HG03045 (cell line): ENCODE measurements at regions not wholly inside any gene's neighbourhood (a gene's known extent, or its start where the extent isn't known, plus 50 kb on each side); places are given as distances from the start of the nearest gene placed in this dataset.
"Not testable (repeated sequence)": the region's sequence is repeated elsewhere in the genome, so short reads cannot be mapped to it uniquely, and the experiment has no call there.

Source experiments
- ATAC-seq: cut with Tn5 transposase; IDR thresholded peaks from one replicate; pipeline ENCODE4 v1.9.1; 2021; ENCODE audit warnings: mild to moderate bottlenecking, moderate library complexity; ENCODE audit not compliant: unreplicated experiment

DNA sequence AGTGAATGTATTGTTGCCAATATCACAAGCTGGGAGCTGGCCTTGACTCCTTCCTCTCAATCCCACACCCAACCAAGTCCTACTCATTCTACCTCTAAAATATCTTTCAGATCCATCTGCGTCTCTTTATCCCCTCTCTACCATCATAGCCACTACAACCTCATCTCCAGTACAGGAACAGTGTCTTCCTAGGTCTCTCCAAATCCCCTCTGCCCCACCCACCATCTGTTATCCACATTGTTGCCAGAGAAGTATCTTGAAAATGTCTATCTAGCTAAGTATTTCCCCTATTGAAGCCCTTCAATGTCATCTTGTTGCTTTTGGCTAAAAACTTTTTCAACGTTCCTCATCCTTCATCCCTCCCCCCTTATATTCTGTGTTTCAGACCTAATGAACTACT, 244.7 kb downstream of the C12orf75 start:
- no peak for ATAC-seq

- no peak for ATAC-seq
These were observed 245.8 kb downstream of the C12orf75 start for GRCh38 chr12:105576261-105576660.

GRCh38 chr12:105580821-105581352, 250.4 kb downstream of the C12orf75 start:
- ATAC-seq: no peak

DNA sequence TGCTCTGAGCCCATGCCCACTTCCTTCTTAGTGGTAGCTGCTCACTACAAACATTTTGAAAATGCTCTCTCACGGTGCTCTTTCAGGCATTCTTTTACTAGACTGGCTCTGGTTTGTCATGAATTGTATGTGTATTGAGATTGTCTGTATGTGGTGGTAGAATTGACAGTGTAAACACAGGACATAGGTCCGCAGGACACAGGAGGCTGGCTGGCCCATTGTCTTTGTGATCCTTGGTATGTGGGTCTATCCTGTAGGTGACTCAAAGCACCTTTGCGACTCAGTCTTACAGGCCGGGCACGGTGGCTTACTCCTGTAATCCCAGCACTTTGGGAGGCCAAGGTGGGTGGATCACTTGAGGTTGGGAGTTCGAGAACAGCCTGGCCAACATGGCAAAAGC, 250.9 kb downstream of the C12orf75 start:
- ATAC-seq: no peak

GRCh38 chr12:105585107-105585506, 254.6 kb downstream of the C12orf75 start:
- ATAC-seq: no peak

- ATAC-seq: no peak
These were observed 256.7 kb downstream of the C12orf75 start for GRCh38 chr12:105587237-105587636.

DNA sequence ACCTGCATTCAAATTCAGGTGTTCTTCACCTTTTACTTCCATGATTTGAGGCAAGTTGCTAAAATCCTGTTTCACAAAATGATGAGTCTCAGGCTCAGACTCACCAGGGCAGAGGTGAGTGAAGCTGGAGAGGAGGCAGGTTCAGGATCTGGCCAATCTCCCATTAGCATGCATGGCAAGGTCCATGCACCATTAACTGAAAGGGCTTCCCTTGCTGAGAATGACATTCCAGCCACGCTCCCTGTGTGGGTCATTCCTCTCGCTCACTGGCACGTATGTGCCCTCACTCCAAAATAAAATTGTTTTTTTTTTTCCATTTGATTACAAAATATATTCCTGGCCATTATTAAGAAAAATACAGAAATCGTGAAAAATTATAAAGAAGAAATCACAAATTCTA, 257.6 kb downstream of the C12orf75 start:
- no peak for ATAC-seq

DNA sequence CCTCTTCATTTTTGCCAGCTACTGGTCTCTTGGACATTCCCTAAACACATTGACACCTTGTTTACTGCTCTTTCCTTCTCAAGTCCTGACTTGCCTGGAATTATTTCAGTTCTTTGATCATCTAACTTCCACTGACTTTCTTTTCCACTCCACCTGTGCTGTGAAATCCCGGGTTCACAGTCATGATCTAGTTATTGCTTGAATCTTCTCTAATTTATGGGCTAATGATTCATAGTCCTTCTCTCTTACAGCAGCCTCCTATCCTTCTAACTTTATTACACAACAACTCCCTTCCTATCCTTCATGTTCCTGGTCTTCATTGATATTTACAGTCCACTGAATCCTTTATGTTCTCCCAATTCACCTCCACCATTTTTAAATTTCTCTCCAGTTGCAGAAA, 260.1 kb downstream of the C12orf75 start:
- ATAC-seq: no peak

DNA sequence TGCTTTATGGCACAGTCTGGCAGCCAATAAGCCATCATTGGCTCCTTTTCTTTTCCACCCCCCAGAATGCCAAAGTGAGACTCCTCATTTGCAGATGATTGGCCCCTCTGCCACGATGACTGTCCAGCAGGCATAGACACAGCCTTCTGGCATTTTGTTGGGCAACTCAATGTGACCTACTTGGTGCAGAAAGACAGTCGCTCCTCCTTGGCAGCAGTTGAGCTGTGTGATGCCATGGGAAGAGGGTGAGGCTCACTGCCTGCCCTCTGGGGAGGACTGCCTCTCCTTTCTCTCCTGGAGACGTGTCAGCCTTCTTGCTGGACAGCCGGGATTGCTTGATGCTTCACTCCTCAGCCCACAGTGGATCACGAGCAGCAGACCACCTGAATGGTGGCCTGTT, 264.9 kb downstream of the C12orf75 start:
- no peak for ATAC-seq

DNA sequence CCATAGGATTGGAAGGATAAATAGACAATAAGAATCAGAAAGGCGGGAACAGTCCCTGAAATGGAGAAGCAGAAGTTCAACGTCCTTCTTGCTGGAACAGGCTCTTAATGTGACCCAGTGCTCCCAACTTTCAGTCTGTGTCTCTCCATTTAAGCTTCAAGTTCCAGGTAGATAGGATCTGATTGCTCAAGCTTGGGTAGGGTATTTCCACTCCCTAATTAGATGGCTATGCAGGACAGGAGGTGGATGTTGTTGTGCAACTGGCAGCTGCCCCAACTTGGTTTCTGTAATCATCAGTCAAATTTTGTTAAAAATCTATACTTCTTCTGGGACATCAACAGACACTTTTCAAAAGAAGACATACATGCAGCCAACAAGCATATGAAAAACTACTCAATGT, 266.2 kb downstream of the C12orf75 start:
- no peak for ATAC-seq

- ATAC-seq: no peak
These were observed 267.5 kb downstream of the C12orf75 start for GRCh38 chr12:105598031-105598430.

DNA sequence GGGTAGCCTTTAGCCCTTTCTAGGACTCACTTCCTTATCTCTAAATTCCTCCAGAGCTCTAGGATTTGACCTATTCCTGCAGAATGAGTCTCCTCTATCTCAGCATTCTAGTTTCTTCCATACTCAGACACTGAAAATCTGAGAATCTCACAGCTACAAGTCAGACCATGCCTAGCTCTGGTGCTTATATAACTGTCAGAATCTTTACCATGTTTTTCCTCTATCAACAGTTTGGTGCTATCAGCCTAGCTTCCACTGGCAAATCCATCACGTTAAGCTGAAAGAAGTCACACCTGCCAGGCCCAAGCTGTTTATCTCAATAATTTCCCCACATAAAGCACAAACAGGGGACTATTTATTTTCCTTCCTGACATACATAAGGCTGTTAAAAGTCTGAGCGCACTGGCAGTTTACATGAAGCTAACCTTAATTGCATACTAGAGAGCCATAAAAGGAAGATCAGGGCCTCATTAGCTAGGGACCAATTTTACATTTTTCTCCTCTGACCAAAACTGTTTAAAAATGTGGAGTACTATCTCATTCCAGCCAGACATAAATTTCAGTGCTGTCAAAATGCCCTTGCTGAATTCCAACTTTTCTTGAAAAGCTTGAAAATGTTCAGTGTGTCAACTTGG, 270.5 kb downstream of the C12orf75 start:
- no peak for ATAC-seq

- not testable (repeated sequence) for ATAC-seq
These were observed 271.8 kb downstream of the C12orf75 start for GRCh38 chr12:105602312-105602711.

DNA sequence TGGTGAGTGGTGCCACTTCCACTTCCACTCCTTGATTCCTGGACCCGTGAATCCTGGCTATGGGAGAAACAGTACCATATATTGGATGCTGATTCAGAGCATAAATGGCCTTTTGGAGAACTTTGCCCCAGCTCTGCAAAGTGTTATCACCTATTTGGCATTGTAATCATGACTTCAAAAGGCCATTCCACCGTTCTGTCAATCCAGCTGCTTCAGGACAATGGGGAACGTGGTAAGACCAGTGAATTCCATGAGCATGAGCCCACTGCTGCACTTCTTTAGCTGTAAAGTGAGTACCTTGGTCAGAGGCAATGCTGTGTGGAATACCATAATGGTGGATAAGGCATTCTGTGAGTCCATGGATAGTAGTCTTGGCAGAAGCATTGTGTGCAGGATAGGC, 273.8 kb downstream of the C12orf75 start:
- not testable (repeated sequence) for ATAC-seq

- not testable (repeated sequence) for ATAC-seq
These were observed 276.1 kb downstream of the C12orf75 start for GRCh38 chr12:105606613-105607012.

DNA sequence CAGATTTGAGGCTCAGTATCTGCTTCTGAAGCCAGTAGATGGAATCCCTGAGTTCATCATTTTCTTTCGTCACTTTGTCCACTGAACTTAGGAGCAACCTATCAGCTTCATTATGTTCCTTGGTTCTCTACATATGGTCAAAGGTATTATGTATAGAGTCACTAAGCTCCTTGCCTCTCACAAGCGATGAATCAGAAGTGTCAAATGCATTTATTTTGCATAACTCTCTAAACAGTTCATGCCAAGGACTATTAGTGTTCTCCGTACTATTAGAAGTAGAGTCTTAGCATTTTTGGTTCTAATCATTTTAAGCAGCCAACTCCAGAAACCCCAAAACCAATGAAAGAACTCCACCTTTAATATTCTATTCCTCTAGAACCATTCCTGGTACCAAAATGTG, 278.5 kb downstream of the C12orf75 start:
- not testable (repeated sequence) for ATAC-seq

DNA sequence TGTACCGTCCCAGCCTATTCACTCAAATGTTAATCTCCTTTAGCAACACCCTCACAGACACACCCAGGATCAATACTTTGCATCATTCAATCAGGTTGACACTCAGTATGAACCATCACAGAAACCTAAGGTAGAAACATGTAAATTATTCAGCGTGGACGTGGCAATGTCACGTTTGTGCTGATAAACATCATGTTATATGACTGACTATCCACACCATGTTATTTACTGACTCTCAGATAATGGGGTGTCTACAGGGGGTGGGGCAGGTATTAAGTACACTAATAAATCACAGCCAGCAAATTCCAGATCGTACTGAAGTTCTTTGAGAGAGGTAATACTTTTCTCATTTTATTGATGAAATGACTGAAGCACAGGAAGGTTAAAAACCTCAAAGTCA, 280.0 kb downstream of the C12orf75 start:
- no peak for ATAC-seq

- no peak for ATAC-seq
These were observed 280.8 kb downstream of the C12orf75 start for GRCh38 chr12:105611340-105611739.

DNA sequence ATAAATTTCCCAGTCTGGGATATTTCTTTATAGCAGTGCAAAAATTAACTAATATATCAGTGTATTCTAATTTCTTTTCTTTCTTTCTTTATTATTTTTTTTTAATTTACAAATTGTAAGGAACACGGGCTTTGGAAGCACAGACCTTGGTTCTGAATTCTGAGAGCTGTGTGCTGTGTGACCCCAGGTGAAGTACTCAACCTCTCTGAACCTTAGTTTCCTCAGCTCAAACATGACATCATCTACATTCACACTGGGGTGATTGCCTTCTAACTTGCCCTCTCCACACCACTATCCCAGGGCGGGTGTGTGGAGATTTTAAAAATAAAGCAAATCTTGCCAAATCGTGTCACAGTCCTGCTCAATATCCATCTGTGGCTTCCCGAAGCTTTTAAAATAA, 282.8 kb downstream of the C12orf75 start:
- ATAC-seq: no peak

- no peak for ATAC-seq
These were observed 283.4 kb downstream of the C12orf75 start for GRCh38 chr12:105613887-105614286.

DNA sequence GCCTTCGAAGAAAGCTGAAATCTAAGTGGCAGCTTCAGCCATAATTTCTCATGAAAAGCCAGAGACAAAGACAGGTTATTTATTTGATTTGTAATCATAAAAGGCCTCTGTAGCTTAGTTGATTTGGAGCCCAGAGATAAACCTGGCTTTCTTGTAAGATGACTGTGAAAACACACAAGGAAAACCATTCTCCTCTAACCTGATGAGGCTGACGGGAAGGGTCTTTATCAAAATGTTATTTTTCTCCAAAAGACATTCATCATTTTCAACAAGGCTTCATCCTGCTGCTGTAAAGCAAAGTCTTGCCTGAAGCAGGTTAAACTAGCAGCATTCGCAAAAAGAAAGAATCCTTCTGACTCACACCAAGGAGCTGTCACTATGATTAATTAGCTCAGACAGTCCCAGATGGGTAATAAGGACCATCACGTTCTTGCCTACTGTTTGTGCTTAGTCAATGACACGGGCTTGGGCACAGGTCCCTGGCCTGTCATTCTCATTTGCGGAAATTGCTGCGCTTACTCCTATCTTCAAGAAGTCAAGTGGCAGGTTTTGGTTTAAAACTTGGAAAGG, 286.6 kb downstream of the C12orf75 start:
- no peak for ATAC-seq

- ATAC-seq: no peak
These were observed 291.7 kb downstream of the C12orf75 start for GRCh38 chr12:105622220-105622619.
